CD4-positive, alpha-beta T cell treated with Interleukin-4 for 4 hours (primary cell): ENCODE measurements at regions not wholly inside any gene's neighbourhood (a gene's known extent, or its start where the extent isn't known, plus 50 kb on each side); places are given as distances from the start of the nearest gene placed in this dataset.

Source experiments
- DNase-seq: peaks from one replicate; pipeline ENCODE4 v3.0.0-alpha.2; 2020

- DNase-seq, result no peak
Measured at GRCh38 chr5:147037515-147038205, 159.1 kb upstream of the PPP2R2B start.

DNA sequence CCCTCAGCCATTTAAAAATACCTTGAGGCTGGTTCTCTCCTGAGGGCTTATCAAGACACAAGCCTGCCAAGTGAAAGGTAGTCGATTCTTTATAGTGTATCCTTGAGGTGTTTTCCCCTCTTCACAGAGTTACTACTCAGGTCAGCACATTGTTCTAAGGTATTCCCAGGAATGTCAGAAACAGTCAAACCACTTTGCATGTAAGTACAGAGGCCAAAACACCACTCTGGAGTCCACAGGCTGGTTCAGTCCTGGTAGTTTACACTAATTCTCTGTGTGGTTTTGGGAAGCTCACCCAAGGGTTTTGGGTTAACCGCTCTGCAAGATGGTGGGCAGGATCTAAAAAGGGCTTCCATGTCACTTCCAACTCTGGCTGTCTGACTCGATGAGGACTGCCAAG, 162.3 kb upstream of the PPP2R2B start:
- no peak for DNase-seq

GRCh38 chr5:147044572-147045273, 166.2 kb upstream of the PPP2R2B start:
- no peak for DNase-seq

DNA sequence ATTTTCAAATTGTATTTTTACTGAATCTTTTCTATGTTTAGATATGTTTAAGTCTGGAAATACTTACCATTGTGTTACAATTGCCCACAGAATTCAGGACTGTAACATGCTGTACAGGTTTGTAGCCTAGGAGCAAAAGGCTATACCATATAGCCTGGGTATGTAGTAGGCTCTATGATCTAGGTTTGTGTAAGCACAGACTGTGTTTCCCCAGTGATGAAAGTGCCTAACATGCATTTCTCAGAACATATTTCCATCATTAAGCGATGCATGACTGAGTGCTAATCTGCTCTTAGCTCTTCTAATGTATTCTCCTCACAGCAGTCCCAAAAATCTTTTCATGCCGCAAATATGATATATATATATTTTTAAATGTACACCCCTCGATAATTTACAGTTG, 166.7 kb upstream of the PPP2R2B start:
- no peak for DNase-seq

- DNase-seq, result no peak
Measured at GRCh38 chr5:147046281-147046680, 167.7 kb upstream of the PPP2R2B start.

GRCh38 chr5:147046894-147047293, 168.3 kb upstream of the PPP2R2B start:
- no peak for DNase-seq

DNA sequence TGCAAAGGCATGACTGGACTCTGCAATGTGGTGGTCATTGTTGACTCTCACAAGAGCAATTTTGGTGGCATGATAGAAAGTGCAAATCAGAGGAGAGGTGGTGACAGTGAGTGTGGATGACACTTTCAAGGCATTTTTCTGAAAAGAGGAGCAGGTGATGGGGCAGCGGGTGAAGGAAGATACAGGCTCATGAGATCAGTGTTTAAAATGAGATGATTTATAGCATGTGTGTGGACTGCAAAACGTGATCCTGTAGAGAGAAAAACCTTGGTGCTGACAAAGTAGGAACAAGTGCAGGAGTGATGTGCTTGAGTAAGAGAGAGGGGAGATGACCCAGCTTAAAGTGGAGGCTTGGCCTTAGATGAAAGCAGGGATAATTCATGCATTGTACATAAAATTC, 171.2 kb upstream of the PPP2R2B start:
- DNase-seq, result no peak

- no peak for DNase-seq
Measured at GRCh38 chr5:147050172-147050571, 171.6 kb upstream of the PPP2R2B start.

GRCh38 chr5:147051193-147051592, 172.6 kb upstream of the PPP2R2B start:
- DNase-seq, result no peak

GRCh38 chr5:147052519-147052918, 174.0 kb upstream of the PPP2R2B start:
- no peak for DNase-seq

- DNase-seq, result no peak
Measured at GRCh38 chr5:147055089-147055826, 176.7 kb upstream of the PPP2R2B start.

DNA sequence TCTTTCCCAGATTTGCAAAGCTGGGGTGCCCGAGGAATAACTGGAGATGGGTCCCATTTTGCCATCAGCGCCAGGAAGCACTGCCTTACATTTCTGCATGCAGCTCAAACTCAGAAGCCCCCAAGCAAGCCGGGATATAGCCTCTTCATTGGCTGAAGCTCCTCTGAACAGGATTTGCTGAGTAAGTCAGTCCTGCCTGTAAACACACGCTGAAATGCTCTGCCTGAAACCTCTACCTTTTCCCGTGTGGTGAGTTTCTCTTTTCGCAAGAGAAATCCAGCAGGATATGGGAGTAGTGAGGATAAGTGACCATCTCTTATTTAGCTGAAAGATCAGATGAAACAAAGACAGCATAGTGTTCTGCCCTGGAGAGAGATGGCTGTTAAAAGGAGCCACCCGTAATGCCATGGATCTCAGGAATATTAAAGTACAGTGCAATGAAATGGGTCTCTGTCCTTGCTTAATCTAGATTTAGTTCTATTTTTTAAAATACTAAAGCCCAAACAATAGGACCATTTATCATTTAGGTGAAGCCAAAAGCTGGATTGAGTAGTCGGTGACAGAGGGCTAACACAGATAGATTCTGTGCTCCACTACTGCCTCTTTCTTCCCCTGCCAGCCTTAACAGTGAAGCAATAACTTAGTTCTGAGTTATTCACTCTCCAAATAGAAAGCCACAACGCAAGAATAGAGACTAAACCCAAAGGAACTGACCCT, 177.5 kb upstream of the PPP2R2B start:
- no peak for DNase-seq

GRCh38 chr5:147057051-147057450, 177.8 kb upstream of the STK32A start:
- DNase-seq, result no peak

DNA sequence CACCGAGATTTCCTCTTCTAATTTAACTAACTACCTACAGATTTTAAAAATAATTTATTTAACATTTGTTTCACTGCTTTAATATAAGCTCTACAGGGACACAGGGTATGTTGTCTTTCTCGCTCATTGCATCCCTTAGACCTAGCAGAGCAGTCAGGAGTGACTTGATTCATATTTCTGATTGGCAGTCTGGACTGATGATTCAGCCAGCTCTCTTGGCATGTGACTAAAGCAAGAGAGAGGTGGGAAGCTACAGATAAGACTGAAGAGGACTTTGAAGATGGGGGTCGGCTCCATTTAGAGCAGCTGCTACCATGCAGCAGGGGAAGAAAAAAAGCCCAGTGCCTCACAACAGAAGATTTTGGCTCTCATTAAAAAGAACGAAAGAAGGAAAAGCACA, 173.4 kb upstream of the STK32A start:
- DNase-seq, result no peak

DNA sequence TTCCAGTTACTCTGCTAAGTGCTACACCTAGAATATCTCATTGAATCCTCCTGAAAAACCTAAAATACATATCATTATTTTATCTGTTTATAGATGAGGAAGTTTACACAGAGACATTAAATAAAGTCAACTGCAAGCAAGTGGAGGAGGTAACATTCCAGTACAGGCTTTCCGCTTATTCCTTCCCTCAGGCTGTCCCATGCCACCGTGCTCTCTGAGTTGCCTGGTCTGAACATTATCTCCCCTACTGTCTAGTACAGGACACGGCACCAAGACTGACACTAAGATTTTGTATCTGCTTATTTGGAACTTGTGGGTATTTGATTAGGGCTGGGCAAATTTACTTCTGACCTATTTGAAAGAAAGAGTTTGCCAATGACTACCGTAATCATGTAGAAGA, 172.4 kb upstream of the STK32A start:
- no peak for DNase-seq

DNA sequence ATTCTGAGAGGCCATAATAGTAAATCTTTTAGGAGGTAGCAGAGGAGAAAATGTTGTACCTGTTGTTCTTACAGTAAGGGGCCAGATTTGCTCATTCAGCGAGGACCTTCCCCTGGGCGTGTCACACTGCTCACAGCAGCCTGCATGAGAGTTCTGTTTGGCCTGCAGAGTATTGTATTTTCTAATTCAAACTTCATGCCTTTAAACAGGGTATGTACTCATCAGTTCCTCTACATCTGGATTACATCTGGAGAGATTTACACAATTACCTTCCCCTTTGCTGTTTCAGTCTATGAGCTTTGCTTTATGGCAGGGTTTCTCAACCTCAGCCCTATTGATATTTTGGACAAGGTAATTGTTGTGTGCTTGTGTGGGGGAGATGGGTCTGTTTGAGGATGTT, 170.9 kb upstream of the STK32A start:
- DNase-seq, result no peak

DNA sequence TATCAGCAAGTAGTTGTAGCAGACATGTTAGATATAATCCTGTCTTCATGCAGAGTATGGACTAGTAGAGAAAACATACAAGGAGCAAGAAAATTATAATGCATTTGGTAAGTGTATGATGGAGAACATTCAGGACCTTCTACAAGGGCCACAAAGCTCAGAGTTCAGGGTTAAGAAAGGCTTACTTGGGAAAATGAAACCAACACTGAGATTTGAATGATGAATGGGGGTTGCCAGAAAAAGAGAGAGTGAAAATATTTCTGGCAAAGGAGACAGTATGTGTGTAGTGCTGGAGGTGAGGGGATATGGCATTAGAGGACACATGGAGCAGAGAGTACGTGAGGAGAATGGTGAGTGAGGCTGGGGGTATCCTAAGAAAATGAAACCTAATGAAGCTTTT, 169.8 kb upstream of the STK32A start:
- DNase-seq, result no peak

- DNase-seq, result no peak
Measured at GRCh38 chr5:147068998-147069397, 165.8 kb upstream of the STK32A start.

- DNase-seq, result no peak
Measured at GRCh38 chr5:147072622-147073021, 162.2 kb upstream of the STK32A start.

DNA sequence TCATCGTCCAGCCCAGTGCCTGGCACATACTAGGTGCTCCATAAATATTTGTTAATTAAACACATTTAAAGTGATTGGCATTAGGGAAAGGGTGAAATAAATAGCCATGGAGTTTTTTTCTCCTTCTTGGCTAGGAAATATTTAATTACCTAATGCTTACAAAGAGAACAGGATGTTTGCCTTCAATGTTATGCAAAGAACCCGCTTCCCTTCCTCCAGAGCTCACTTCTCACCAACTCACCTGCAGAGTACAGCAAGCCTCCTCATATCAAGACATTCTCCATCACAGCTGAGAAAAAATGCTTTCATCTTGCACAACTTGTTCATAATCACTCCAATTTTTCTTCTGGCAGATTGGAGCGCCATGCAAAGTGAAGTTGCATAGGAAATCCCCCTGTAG, 161.7 kb upstream of the STK32A start:
- DNase-seq, result no peak

- no peak for DNase-seq
Measured at GRCh38 chr5:147075187-147075586, 159.6 kb upstream of the STK32A start.

- DNase-seq, result no peak
Measured at GRCh38 chr5:147080391-147080790, 154.4 kb upstream of the STK32A start.

GRCh38 chr5:147081311-147081764, 153.5 kb upstream of the STK32A start:
- DNase-seq, result no peak
